HUDEP-2 (cell line): ENCODE measurements at regions not wholly inside any gene's neighbourhood (a gene's known extent, or its start where the extent isn't known, plus 50 kb on each side); places are given as distances from the start of the nearest gene placed in this dataset.

Source experiments
- DNase-seq, 76 experiments: peaks; one replicate each; lab custom pipeline; 2025; ENCODE audit not compliant: unreplicated experiment in 76 of 76; lab: John Stamatoyannopoulos, UW

DNA sequence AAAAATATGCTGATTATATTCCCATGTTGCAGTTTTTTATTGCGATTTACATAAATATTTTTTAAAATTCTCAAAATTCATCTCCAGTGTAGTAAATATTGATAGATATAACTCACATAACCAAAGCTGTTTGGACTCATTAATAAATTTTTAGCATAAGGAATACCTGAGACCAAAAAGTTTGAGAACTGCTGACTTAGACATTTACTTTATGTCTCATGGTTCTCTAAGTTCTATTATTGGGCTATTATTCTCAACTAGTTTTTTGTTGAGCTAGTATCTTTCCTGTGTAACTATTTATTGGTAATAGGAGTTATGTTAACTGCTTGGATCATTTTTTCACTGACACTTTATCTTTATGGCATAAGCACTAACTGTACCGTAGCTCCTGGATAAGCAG is 1069.6 kb downstream of the ADGRL2 start:
- no peak for DNase-seq

DNA sequence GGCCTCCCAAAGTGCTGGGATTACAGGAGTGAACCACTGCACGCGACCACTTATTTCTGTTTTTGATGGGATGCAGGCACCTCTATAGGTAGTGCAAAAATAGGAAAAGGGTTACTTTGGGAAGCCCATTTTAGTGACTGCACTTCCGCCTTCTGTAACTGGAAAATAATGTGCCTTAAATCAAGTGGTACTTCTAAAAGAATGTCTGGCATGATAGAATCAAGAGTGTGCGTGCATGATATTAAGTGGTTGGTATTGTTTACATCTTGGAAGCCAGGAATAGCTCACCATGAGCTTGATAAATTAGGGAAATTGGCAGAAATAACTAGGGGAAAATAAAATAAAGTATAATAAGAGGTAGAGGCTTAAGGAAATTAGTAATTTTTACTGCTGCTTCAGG is 1067.0 kb downstream of the ADGRL2 start:
- no peak for DNase-seq

DNA sequence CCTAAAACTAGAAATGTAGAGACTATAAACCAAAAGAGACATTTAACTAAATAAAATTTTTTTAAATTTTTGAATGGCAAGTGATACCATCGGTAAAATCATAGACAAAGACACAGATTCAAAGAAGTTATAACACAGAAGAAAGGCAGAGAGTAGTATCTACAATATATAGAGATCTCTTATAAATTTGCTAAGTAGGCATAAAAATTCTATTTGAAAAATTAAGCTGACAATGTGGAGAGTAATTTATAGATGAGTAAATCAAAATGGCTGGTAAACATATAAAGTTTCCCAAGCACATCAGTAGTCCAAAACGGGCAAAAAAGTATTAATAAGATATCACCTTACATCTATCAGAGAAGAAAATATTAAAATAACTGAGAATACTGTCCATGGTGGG is 1061.0 kb downstream of the ADGRL2 start:
- no peak for DNase-seq

DNA sequence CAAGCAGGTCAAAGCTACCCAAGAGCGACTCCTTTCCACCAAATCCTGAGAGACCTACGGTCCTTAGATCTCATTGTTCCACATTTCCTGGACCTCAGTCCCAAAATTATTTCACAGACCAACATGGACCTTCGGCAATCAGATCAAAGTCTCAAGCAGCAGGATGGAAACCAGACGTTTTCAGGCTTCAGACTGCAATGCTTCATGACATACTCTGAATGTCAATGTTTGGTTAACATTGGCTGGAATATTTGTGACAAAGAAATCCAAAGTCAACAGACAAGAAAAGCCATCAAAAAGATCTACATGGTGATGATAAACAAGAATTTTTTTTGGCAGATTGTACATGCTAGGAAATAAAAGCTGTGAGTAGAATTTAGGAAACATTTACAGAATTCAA is 1057.3 kb downstream of the ADGRL2 start:
- DNase-seq, result no peak

DNA sequence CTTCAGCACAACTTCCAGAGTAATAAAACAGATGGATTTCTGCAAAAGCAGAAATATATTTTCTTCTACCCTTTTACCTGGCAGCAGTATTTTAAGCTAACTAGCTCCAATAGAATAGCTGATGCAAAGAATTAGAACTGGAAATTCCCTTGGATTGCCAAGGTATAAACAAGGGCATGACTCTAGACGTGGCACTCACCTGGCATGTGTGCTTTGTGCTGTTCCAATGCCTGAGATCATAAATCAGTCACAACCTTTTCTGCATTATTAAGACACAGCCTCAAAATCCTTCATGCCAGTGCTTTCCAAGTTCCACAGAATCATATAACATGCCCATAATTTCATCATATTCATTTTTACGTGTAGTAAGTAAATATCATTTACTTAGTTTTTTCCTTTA is 1048.7 kb downstream of the ADGRL2 start:
- no peak for DNase-seq

DNA sequence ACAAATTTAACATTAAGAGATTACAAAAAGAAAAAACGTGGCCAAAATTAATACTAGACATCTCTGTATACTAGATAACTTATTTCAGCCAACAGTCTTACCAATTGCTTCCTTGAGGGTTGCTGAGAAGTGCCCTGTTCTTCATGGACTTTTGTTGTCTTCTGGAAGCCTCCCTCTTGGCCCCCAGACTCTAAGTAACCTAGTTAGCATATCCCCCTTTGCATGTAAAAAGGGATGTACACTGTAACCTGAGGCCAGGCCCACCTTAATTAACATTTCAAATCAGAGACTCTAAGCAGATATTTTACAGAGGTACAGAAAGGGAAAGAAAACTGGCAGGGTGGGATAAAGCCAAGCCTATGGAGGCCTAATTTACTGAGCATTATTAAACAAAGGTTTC is 1047.3 kb downstream of the ADGRL2 start:
- no peak for DNase-seq

DNA sequence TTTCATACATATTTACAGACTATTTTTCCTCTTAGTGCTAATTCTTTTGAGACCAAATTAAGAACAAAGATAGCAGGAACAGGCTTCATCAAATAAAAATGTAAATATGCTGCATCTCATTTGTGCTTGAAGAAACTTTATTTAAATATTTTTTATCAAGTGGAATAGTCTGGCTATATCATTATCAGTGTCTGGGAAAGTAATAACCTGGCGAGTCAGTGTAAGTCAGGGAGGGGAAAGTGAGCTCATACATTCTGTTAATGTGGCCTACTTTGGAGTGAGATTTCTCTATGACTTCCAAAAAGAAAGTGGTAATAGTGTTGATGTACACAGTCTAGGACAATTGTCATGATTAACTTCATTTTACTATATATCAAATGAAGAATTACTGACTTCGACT is 1045.1 kb downstream of the ADGRL2 start:
- DNase-seq, result no peak

DNA sequence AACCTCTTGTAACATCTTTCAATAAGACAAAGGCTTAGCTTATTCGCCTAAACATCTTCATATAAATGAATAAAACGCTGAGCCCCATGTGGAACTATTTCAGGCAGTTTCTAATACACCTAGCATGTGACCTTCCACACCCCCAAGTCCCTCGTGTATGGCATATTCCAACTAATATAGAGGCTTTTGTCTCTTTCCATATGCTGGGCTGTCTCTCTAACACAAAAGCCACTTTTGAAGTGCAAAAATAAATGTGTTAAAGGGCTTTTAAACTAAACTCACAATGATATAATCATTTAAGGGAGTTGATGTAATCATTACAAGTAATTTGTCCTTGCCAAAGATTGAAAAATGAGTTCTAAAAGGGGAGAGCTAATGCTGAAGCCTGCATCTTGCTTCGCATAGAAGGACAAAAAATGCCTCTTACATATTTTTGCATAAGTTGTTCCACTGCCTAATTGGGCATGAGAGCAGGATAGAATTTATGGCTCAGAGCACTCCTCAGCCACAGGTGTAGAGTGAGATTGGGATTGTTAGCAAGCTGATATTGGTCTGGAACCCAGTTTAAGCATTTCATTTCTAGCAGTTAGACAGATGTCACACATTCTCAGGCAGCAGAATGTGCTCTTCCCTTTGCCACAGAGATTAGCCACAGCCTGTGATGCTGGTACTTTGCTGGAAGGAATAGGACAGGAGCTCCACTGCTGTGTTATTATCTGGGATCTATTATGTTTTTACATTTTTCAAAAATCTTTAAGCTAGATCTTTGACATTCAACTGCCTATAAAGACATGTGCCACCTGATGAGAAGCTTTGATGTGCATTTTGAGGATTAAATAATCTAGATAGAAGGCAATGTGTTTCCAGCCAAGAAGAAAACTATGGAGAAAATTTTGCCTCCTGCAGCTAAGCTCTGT is 1044.4 kb downstream of the ADGRL2 start:
- no peak for DNase-seq

DNA sequence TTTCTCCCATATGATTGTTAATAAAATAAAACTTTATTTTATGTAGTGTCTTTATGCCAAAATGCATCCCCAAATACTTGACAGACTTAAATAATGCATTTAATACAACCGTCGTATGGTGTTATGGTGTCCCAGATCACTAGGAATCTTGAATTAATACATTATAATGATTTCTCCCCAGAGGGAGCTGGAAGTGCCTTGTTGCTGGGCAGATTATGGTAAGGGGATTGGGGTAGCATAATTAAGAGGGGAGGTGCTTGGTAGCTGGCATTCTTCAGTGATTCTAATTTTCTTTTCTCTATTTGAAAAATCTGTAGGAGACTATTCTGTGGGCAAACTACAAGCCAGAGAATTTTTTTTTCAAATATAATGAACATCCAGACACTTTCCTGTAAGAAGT is 1043.7 kb downstream of the ADGRL2 start:
- DNase-seq, result no peak

DNA sequence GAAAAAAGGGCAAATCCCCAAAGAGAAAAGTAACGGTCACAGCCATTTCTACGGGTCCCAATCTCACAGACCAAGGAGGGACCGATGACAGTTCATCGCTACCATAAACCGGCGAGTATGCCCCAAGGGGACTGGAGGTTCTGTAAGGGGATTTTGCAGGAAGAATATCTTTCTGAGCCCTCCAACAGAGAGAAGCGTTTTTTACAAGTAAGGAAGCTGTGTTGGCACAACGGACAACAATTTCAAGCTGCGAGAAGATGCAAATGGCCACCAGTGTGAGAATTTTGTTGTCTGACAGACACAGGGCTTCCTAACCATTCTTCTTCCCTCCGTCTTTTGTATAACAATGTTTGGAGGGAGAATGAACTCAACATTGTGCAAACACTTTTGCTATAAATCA is 1043.1 kb downstream of the ADGRL2 start:
- no peak for DNase-seq

DNA sequence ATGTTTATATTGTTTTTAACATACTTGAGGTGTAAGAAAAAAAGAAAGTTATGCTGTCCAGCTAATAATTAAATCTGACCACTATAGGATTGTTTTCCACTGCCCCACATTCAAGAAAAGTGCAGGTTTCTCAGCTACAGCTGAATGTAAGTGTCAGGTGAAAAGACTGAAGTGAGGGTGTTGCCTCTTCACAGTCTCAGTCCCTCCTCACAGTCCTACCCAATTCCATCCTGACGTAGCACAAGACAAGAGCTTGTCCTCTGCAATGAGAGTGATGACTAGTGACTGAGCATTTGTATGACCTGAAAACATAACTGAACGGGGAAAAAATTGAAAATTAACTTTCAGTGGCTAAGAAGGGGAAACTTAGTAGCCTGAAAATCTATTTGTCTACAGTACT is 1039.5 kb downstream of the ADGRL2 start:
- no peak for DNase-seq

DNA sequence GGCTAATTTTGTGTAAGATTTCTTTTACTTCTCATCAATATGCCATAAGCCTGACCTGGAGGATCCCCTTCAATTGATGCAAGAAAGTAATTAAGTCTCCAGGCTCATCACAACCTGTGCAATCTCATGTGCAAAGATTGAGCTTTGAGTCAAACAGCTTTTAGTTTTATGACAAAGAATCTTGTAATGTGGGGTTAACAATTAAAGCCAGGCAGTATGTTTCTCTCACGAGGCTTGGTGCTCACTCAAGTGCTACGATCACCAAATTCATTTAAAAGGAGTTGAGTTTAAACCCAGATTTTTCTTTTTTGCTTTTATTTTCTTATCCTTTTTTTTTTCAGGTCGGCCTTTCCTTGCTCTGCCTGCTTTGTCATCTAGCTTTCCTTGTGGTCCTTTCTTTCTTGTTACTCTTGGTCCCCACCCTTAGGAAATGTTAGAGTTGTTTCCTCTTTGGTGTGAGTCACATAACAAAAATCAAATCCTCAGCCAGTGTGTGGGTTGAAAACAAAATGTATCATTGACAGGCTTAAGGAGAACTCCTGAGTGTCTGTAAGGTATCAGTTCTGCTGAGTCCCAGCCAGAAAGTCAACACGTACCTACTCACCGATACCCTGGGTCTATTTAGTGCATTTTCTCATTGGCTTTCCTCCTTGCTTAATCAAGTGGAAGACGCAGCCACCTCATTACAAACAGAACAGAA is 1037.2 kb downstream of the ADGRL2 start:
- no peak for DNase-seq

DNA sequence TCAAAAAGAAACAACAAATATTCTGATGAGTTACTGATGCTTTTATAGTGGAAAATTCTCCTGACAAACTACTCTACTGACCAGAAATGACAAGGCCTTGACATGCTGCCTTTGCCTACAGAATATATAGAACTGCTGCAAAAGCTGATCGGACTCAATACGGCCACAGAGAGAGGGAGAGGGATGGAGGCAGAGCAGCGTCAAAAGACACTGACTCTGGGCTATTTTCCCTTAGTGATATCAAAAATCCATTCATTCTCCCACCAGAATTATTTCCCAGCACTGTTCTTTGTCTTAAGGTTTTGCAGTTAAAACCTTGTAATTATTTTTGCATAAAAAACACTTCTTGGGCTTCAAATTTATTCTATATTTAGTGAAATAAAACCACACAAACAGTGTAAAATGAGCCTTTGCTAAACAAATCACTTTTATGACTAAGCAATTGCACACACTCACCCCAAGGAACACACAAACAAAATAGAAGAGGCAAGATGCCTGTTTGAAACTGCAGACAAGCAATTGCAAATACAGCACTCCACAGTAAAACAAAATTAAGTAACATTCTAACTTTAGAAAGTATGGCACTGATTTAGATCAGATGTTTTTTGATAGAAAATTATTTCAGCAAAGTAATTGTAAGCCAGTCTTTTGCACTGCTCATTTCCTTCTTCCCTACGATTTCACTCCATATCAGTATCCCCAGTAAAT is 1036.4 kb downstream of the ADGRL2 start:
- DNase-seq, result no peak

DNA sequence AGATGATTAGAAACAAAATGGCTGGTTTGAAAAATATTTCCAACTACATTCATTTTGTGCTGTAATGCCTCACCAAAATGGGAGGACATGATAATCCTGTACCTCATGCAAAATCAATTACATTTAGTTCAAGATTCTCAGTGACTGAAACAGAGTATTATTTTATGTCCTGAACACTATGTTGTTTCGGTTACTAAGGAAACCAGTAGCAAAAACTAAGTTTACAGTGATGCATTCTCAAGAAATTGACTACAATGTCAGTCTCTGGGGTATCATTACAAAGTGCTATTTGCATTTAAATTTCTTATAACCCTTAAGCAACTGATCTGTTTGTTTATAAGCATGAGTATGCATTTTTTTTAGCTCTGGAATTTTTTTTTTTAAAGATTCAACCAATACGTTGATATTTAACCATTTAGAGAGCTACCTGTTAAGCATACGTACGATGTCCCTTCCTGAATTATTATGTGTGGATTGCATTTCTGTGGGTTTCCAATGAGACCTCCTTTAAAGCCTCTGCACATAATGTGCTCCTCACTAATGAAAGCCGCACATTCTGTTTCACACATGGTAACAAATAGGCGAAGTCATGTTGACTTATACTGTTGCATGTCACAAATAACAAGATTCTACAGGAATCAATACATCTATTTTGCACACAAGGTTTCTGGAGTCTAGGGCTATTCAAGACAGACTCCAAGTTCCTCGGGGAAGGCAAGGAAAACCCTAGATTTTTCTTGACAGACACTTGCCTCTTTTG is 1035.7 kb downstream of the ADGRL2 start:
- no peak for DNase-seq

DNA sequence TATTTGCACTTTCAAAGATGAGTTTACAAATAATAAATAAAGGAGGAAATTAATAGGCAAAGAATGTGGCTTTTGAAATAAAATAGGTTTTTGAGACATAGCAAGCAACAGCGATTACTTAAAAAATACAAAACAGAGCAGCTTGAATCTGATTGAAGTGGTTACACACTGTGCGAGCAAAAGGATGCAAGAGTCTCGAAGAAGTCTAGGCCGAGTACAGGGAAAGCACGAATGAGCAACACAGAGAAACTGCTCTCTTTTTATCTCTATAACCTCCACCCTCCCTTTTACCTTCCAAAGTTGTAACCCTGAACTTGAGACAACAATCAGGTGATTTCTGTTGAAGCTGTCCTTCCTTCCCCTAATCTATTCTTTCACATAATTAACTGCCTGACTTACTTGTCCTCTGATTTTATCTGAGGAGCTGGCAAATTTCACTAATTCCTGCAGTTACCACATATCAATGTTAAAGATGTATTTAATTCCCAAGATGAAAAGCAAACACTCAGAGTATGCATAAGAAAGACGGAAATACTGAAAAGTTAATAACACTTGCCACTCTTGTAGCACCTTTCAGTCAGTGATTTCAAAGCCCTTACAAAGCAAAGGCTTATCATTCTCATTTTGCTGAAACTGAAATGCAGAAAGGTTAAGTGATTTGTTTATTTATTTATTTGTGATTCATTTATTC is 1030.1 kb downstream of the ADGRL2 start:
- DNase-seq, result no peak

DNA sequence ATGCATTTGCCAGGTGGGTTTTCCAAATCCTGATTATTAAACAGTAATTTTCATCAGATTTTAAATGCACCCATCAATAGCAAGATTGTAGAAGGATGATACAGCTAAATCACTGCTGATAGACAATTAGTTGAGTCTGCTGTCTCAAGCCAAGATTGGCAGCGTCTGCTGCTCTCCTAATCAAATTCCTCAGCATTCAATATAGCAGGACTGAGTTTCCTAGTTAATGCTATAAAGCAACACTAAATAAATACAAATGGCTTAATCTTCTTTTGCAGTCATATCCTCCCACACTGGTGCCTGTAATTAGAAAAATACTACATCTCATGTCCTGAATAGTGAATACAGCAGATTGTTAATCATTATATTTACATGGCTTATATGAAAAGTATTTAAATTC is 1028.8 kb downstream of the ADGRL2 start:
- DNase-seq, result no peak

DNA sequence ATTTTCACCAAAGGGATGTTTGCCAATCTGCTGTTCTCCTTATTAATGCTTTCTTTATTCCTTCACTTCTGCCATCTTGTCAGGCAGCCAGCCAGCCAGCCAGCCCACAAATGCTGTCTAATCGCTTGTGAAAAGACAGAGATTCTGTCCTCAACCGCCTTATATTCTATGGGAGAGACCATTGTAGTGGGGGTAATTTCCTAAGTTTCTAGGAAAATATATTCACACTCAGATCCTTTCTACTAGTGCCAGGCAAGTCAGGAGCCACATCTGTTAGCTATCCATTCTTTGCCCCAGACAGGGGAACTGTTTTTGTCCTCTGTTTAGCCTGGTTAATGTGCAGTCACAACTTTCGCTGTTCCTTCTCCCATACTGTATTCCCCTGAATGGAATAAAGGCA is 1023.1 kb downstream of the ADGRL2 start:
- no peak for DNase-seq

DNA sequence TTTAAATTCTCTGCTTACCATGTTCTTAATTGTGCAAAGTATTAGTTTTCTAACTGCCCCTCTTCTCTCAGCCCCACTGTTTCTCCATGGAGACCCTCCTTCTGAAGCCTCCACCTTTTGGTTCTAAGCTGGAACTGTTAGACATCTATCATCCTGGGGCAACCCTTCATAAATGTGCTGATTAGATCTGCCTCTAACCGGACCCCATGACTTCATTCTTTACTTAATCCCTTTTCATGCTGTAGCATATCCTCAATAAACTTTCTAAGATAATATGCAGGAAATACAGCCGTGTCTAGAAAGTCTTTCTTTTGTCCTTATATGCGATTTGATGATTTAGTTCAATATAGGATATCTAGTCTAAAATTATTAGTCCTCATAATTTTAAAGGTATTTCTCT is 1020.1 kb downstream of the ADGRL2 start:
- DNase-seq, result no peak

DNA sequence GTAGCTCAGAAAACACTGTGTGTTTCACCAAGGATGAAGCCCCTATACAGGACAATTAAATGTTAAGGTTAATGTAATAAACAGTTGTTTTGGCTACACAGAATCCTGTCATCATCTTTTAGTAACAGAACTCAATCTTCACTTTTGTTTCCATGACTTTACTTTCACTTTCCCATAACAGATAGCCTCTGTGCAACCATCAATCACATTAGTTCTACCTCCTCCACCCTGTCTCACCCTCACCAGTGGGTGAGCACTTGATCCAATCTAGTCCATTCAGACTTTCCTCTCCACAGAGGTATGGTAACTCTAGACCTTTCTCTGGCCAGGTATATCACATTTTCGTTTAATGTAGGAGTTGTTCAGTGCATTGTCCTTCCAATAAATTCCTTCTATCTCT is 1018.5 kb downstream of the ADGRL2 start:
- DNase-seq, result no peak

DNA sequence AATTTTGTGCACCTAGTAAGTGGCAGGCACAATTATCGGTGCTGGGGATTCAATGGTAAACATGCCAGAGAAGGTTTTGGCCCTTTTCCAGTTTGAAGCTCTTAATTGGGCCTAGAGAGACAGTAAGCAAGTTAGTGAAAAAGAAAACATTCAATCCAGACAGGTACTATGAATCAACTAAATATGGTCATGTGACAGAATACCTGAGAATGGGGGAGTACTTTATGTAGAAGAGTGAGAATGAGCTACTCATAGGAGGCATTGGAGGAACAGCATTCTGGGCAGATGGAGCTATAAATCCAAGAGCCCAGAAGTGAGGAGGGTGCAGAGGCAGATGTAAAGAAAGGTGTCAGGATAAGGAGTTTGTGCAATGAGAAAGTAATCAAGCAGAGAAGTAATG is 1017.9 kb downstream of the ADGRL2 start:
- DNase-seq, result no peak
